ENCODE measurements at regions not wholly inside any gene's neighbourhood (a gene's known extent, or its start where the extent isn't known, plus 50 kb on each side); places are given as distances from the start of the nearest gene placed in this dataset.

DNA sequence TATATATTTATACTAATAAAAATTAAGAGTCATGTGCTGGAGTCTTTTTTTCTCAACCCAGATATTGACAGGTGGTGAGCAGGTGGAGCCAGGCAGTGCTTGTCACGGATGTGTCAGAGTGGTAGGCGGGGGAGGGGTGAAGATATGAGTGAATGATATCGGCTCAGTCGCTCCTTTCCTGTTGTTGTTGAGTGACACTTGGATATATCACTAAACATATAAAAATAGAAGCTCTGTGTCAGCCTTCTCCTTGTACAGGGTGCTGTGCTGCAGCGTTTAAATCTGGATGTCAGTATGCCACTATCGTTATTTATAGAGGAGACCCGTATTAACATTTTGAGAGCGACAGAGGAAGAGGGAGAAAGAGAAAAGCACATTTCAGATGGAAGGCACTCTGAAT lies 339.6 kb downstream of the NUF2 start:
- Histone ChIP-seq H4K5ac (ENCODE audit: low read depth, low read length) (no peak overlapping the region), H4K91ac (ENCODE audit: insufficient read depth, low read depth, low read length) (no peak overlapping the region), H4K8ac (ENCODE audit: low read depth in 2 of 2, low read length in 2 of 2) (no peak overlapping the region), H2AK5ac (ENCODE audit: low read depth, low read length) (no peak overlapping the region), H3K27me3 (ENCODE audit: control insufficient read depth, insufficient read depth, low read length) (no peaks in the 10 kb centered on the region), H2BK15ac (ENCODE audit: low read depth, low read length) (no peak overlapping the region), H3K9ac (ENCODE audit: low read depth, low read length) (no peak overlapping the region), H3K4me3 (ENCODE audit: insufficient read depth, low read depth, low read length) (no peak overlapping the region), H3K56ac (ENCODE audit: extremely low read depth, insufficient read depth, low read length) (no peak overlapping the region), H3K36me3 (ENCODE audit: control insufficient read depth, insufficient read depth, low read length) (no peaks in the 10 kb centered on the region), H3K4me1 (ENCODE audit: control insufficient read depth, insufficient read depth, low read length) (no peaks in the 10 kb centered on the region), H2AK9ac (replicated peaks; ENCODE audit: low read depth, low read length, poor library complexity) (no peak overlapping the region), H3K23ac (ENCODE audit: low read depth, low read length) (no peak overlapping the region), H2BK120ac (ENCODE audit: low read depth, low read length) (no peak overlapping the region), H3K79me1 (ENCODE audit: low read depth in 1 of 2, low read length in 2 of 2) (no peaks in the 10 kb centered on the region), H3K9me3 (ENCODE audit: control insufficient read depth, insufficient read depth, low read length) (no peaks in the 10 kb centered on the region), H3K27ac (ENCODE audit: insufficient read depth, low read length) (no peak overlapping the region), H3K9me1 (ENCODE audit: insufficient read depth, low read length) (no peaks in the 10 kb centered on the region), H3K4ac (ENCODE audit: low read depth, low read length) (no peak overlapping the region), H4K20me1 (ENCODE audit: insufficient read depth, low read length) (no peaks in the 10 kb centered on the region), H2BK20ac (ENCODE audit: low read depth, low read length) (no peak overlapping the region), H3K14ac (replicated peaks; ENCODE audit: low read depth, low read length) (no peak overlapping the region), H2AFZ (replicated peaks; ENCODE audit: low read length, poor library complexity) (no peak overlapping the region), H2BK5ac (ENCODE audit: low read depth, low read length, poor library complexity, severe bottlenecking) (no peak overlapping the region), H3K18ac (ENCODE audit: low read depth, low read length) (no peak overlapping the region), H3K4me2 (ENCODE audit: low read depth, low read length) (no peak overlapping the region)
- DNase-seq, result no peak
- POLR2A ChIA-PET (ENCODE audit: unreplicated experiment), result interaction anchor here (0.6 kb wide), 1 partner anchor 678 kb away, joined by 3 read pairs; no protein-coding TSS in a partner anchor
- CTCF ChIA-PET, result no interaction called here
- WGBS, 2 experiments (ENCODE audit: extremely low coverage in 2 of 2, insufficient read length in 1 of 2), result no CpG with 5 or more reads among the region's 8 CpGs
- dilution Hi-C loops (cut with HindIII; ENCODE audit: low sequenced_read_pairs, unreplicated experiment) (no loop called here), in situ Hi-C loops (cut with MboI; ENCODE audit: low sequenced_read_pairs) (no loop called here), intact Hi-C loops (cut with micrococcal nuclease) (no loop called here)
- BruUV-seq (replicated peaks), result no TSS peak
- TF ChIP-seq FOS (IDR thresholded peaks at IDR 0.05; ENCODE audit: low read depth, low read length) (no peak), MAFK (IDR thresholded peaks at IDR 0.05; ENCODE audit: low read depth, low read length) (no peak), BHLHE40 (IDR thresholded peaks at IDR 0.05; ENCODE audit: low read depth, low read length) (no peak), NFE2L2 (IDR thresholded peaks at IDR 0.05; ENCODE audit: low read depth, low read length) (no peak), SMC3 (IDR thresholded peaks at IDR 0.05; ENCODE audit: low read depth, low read length) (no peak), POLR2A (IDR thresholded peaks at IDR 0.05; ENCODE audit: low read depth, low read length) (no peak), CHD1 (IDR thresholded peaks at IDR 0.05; ENCODE audit: low read depth, low read length) (no peak), CEBPB (IDR thresholded peaks at IDR 0.05; ENCODE audit: low read depth, low read length) (no peak)
- TF ChIP-seq, protein P1, sequence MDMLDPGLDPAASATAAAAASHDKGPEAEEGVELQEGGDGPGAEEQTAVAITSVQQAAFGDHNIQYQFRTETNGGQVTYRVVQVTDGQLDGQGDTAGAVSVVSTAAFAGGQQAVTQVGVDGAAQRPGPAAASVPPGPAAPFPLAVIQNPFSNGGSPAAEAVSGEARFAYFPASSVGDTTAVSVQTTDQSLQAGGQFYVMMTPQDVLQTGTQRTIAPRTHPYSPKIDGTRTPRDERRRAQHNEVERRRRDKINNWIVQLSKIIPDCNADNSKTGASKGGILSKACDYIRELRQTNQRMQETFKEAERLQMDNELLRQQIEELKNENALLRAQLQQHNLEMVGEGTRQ (IDR thresholded peaks at IDR 0.05; ENCODE audit: low read depth, low read length), result no peak
- no peak for ATAC-seq (ENCODE audit: low read depth)

All from IMR-90 (cell line).